COR-L47 (cell line): ENCODE measurements at regions not wholly inside any gene's neighbourhood (a gene's known extent, or its start where the extent isn't known, plus 50 kb on each side); places are given as distances from the start of the nearest gene placed in this dataset.

Experiments
- DNase-seq: peaks from one replicate; lab custom pipeline; 2025; lab: John Stamatoyannopoulos, UW

DNA sequence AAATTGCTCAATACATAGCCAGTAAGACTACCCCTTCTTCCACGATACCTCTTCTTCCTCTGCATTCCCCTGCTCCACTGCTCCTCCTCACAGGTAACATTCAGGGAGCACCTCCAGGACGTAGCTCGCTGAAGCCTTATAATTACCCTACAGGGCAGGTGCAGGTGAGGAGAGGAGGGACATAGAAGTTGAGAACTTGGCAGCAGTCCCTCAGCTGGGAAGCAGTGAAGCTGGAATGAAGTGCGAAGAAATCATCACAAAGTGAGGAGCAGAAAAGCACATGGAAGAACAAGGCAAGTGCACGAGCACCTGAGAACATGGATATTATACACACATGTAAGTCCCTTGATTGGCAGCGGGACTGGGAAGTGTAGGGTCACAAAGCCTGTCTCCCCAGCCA lies 118.2 kb downstream of the HSD17B3 start:
- no peak for DNase-seq

DNA sequence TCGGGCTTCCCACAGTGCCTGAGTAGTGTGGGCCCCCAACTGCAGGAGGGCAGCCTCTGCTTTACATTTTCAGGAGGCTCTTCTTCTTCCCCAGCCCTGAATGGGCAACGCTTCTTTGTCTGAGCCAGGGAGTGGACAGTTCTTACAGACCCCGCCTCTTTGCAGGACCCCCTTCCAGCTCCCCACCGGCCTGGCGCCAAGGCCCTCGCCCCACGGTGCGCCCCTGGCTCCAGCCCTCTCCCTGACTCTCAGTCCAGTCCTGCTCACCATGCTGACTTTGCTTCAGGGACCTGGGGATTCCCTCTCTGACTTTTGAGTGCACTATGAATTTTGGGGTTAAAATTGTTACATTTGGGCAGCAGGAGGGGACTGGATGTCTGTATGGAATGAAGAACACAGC lies 123.8 kb downstream of the HSD17B3 start:
- DNase-seq = no peak

DNA sequence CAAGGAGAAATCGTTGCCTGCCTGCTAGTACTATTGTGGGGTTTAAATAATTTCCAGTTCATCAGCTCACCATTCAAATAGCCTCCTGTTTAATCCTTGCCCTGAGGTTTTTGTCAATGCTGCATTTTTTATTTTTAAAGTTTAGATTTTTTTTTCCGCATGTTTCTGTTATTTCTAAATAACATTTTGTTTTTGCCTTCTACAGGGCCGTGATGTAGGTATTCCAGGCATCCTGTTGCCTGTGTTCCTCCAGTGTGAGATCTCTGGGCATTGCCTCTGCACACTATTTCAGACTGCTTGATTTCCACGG lies 124.3 kb downstream of the HSD17B3 start:
- no peak for DNase-seq

DNA sequence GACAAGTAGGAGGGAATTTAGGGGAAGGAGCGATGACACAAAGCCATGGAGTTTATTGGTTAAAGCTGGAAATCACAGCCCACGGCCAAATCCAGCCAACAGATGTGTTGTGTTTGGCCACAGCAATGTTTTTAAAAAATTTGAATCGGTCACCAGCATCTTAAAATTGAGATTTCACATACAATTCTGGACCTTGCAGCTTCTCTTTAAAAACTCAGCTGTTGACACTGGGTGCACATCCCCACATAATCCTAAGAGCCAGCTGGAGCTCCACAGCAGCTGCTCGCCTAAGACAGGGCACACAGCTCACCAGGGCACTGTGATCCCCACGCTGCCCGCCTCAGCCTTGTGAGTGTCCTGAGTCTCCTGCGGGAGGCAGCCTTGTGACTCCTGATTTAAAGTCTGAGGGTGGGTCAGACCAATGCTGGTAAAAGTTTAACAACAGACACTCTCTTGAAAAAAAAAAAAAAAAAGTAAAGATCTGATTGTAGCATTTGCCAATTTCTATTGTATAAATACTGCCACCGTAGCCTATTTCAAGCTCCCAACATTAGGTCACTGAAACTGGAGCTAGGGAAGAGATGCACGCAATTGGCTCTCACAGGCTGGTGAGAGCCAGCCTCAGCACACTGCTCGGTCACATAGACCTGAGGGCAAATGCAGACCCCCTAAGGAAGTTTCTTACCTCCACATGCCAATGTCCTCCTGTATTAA lies 124.8 kb downstream of the HSD17B3 start:
- no peak for DNase-seq

DNA sequence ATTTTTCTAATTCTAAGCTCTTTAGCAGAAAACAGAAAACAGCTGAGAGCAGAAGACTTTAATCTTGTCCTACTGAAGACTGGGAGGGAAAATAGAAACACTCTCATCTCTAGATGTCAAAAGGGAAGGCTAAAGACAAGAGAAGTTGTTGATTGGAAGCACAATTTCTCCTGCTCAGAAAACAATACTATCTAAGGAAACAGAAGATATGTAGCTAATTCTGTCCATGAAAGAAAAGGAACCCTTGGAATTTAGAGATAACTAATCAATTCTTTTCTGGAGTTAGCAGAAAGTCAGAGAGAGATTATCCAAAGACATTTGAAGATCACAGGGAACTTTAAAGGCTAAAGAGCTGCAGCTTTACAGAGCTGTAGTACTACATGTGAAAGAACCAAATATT lies 126.2 kb downstream of the HSD17B3 start:
- DNase-seq = no peak

DNA sequence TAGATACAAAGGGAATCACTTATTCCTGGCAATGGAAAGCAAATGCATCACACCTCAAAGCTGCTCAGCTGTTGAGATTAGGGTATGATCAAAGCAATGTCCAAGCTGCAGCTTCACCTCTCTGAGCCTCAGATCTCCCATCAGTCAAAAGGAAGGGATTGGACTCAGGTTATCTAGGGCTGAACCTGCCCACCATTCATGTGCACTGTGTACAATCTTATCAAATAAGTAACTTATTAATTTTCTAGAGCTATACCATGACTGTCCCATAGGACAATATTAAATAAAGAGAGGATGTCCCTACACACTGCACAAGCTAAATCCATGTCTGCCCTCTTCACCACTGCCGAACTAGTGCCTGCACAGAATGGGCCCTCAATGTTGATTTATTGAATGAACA lies 127.0 kb downstream of the HSD17B3 start:
- DNase-seq = no peak

DNA sequence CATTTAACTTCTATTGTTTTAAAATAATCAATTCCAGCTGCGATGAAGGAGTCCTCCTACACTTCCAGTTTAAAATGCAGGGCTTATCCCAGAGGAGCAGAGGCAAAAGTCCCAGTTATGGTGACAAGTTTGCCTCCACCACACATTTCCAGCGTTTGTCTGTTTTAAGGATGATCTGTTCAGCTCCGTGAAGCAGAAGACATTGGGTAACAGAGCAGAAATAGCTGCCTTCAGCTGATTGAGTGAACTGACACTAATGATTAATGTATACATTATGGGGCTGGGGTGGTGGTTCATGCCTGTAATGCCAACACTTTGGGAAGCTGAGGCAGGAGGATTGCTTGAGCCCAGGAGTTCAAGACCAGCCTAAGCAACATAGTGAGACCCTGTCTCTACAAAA lies 127.6 kb downstream of the HSD17B3 start:
- no peak for DNase-seq

DNA sequence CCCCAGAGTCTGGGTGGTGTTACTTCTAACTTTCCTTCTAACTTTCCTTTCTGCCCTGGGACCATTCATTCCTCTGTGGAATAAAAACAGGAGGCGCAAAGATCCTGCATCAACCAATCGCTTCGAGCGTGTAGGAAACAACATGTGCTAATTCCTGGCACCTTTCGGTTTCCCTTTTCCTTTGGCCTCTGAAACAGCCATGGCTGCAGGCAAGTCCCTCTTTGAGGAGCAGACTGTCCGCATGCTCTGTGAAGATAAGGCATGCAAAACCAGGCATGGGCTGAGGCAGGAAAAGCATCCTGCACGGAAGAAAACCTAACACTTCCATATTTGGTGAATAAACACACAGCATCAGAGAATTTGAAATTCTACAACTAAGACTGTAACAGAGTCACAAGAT lies 128.3 kb downstream of the HSD17B3 start:
- DNase-seq = no peak

DNA sequence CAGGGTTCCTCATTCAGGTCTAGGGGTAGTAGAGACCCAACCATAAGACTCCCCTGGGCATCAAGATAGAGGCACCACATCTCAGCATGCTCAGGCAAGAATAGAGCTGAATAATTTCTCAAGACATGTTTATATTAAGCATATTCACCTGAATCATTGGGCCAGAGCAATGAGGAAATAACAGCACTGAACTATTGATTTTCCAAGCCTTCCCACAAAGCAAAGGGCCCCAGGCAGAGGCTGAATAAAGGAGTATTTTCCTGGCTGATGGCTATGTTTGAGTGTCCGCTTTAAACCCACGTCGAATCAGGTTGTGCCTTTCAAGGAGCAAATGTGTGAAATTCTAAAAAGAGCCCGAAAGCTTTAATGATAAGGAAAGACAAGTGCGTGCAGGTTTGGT lies 129.2 kb downstream of the HSD17B3 start:
- no peak for DNase-seq

DNA sequence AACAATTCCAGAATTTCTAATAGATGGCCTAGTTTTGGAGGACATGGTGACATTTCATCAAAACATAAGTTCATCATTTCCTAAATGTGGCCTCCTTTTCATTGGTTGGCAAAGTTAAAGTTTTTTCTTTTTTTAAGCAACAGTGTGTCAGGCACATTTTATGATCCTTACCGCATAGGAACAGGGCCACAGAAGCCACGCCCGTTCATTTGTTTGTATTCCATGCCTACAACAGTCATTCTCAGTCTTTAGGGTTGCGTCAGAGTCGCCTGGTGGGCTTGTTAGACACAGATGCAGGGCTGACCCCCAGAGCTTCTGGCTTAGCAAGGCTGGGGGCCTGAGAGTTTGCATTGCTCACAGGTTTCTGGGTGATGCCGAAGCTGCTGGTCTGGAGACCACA lies 130.2 kb downstream of the HSD17B3 start:
- no peak for DNase-seq

DNA sequence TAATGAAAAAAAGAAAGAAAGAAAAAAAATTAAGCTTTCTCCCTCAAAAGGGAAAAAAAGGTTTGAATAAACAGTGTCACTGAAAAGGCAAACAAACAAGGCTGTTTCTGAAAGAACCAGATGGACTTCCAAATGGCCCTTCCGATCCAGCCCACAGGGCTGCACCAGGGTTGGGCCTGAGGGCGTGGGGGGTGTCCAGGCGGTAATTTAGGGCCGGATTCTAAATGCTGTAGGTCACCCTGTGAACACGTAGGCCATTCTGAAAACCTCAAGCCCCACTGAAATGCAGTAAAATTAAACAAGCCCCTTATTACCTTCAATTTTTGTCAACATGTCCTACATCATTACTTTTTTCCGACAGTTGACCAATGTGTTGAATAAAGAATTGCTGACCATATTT lies 132.1 kb downstream of the HSD17B3 start:
- DNase-seq = no peak

DNA sequence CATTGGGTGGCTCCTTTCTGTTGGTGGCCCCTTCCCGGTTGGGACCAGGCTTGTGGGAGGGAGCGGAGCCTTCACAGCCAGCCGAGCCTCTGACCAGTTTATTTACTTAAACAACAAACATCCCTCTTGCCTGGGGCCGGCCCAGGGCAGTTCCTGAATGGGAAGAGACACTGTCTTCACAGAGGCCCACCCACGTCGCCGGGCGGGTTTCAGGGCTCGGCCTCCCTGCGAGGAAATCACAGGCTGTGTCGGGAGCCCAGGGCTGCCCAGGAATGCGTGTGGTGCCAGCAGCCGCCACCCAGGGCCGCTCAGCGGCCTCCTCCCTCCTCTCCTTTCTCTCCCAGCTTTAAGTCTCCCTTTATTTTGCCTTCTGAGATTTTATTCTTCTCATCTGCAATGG lies 132.5 kb downstream of the HSD17B3 start:
- DNase-seq = no peak

DNA sequence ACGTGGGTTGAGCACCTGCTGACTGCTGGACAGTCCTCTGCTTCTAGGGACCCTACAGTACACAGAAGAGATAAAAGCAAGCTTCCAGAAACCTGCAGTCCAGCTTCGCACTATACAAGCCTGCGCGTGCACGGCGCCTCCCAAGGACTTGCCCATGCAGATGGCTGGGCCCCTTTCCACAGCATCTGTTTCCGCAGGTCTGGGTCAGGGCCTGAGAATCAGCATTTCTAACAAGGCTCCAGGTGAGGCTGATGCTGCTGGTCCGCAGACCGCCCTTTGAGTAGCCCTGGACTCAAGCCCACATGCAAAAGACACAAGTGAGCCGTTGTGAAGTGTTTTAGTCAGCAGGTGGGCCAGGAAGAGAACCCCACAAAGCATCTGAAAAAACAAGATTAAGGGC lies 133.1 kb downstream of the HSD17B3 start:
- DNase-seq = no peak

DNA sequence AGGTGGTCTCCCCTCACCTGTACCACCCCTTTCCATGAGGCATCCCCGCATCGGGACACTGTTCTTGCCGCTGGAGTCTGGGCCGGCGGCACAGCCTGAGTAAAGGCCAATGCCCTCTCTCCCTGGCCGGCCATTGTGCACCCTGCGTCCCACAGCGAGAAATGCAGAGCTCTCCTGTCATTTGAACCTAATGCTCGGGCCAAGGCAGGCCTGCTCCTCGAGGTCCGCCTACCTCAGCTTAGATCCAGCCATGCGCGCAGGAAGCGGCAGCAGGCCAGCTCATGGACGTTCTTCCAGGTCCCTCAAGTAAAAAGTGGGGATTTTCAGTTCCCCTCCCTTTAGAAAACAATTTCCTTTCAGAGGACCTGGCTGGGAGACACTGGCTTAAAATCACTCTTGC lies 135.0 kb downstream of the HSD17B3 start:
- DNase-seq = no peak

DNA sequence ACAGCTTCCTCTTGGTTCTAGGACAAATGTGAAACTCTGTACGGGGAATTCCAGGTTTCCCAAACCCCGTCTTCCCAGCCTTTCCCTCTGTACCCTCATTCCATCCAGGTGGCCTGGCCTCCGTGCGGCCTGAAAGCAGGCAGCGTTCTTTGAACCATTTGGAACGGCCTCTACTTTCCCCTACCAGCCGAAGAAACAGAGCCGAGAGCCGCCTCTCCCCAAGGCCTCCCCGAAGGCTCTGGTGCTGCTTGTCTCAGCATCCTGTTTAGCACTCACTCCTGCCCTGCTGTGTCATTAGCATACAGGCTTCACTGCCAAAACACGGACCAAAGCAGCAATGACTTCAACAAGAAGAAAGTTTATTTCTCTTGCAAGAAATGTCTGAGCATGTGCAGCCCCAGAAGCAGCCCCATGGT lies 137.7 kb downstream of the HSD17B3 start:
- no peak for DNase-seq

DNA sequence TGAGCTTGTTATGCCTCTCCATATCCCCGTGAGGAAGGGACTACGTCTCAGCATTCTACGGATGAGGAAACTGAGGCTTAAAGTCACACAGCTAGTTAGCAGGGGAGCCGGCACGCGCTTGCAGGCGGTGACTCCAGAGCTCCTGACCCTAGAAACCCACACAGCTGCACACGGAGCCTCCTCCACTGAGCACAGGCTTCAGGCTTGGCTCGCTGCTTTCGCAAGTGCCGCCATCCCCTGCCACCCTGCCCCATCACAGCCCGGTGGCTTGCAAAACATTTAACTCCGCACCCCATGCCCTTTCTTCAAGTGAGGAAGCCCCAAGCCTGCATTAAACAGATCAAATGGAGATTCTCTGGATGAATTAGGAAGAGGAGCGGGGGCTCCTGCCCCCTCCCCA lies 138.3 kb downstream of the HSD17B3 start:
- DNase-seq = no peak

DNA sequence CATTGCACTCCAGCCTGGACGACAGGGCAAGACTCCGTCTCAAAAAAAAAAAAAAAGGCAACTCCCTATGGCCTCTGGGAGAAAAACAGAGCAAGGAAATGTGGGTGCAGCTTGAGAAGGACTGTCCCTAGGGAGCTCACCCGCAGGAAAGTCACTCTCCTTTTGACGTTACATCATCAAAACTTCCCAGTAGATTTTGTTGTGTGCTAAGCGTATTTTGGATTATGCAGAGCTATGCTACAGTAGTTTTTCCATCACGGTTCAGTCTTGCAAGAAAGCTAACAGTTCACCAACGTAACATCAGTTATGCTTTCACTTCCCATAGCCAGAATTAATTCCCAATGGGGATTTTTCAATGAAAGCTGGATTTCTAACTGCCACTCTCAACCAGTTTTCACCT lies 138.8 kb downstream of the HSD17B3 start:
- DNase-seq = no peak

DNA sequence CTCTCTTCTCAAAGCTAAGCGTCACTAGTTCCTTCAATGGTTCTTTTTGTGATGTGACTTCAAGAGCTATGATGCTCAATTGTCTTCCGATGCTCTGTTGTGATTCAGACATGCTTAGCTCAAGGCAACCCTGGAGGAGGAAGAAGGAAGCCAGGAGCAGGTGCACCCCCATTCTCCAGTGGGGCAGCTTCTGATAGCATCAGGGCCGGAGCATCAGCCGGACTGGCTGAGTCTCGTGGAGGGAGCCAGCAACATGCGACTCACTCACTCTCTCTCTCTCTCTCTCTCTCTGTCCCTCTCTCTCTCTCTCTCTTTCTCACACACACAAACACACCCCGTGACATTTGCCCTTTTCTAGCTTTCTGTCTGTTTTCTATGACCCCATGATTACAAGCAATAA lies 140.2 kb downstream of the HSD17B3 start:
- DNase-seq = no peak

DNA sequence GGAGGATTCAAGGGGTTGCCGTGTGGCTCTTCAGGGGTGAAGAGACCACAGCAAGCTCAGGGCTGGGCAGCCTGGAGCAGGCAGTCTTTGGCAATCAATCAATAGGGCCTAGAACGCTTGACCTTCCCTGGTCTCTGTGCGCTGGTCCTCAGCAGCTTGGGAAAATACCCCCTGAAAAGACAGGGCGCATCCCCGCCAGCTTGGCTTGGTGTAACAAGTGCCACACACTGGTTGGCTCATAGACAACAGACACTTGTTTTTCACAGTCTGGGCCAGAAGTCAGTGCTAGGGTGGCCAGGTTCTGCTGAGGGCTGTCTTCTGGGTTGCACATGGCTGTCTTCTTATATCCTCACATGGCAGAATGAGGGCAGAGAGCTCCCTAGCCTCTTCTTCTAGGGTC lies 141.1 kb downstream of the HSD17B3 start:
- DNase-seq = no peak

DNA sequence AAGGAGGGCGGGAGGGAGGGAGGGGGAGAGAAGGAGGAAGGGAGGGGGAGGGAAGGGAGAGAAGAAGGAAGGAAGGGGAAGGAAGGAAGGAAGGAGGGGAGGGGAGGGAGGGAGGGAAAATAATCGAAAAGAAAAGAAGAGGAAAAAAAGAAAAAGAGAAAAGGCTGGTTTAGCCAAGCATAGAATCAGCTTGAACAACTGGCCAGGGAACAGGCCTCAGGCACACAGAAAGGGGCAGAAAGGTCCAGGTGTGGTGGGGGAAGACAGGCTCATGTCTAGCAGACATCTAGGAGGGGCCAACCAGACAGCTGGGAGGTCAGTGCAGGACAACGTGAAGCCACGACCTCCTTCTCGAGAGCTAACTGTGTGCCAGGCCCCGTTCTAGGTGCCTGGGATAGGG lies 141.8 kb downstream of the HSD17B3 start:
- no peak for DNase-seq

DNA sequence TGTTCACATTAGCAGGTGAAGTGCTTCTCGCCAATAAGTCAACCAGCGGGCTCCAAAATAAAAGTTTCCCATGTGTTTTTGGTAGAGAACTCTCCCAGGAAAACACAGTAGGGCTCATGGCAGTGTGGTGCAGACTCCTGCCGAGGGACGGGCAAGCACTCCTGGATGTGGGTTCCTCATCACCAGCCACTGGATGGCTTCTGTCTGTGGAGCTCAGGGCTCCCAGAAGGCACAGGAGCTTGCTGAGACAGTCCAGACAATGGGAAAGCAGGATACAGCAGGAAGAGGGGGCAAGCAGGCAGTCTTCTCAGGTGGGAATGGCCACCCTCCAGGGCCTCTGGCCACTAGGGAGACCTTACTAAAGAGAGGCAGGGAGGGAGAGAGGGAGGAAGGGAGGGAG lies 142.4 kb downstream of the HSD17B3 start:
- no peak for DNase-seq

DNA sequence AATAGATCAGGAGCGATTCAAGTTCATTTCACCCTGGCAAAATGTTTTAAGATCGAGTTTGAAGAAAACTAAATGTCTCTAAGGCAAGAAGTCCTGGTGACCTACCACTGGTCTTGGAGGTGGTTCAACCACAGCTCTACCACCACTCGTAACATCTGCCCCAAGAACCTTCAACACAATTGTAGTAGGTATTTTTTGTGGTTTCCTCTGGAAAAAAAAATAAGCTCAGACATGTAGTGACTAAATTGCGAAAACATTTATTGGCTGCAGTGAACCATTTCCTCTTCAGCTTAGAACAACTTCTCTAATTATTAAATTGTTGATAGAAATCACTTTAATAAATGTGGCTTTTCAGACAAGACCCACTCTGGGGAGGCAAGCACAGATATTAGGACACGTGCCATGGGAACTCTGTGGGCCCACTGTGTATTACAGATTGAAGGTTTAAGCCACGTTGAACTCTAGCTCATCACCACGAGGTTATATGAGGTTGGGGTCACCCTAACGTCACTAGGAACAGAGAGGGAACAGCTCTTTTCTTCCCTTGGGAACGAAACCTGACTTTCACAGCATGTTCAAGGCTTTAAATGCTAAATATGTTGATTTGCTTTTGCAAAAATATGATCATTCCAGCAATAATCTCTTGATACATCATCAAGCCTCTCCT lies 142.9 kb downstream of the HSD17B3 start:
- no peak for DNase-seq

DNA sequence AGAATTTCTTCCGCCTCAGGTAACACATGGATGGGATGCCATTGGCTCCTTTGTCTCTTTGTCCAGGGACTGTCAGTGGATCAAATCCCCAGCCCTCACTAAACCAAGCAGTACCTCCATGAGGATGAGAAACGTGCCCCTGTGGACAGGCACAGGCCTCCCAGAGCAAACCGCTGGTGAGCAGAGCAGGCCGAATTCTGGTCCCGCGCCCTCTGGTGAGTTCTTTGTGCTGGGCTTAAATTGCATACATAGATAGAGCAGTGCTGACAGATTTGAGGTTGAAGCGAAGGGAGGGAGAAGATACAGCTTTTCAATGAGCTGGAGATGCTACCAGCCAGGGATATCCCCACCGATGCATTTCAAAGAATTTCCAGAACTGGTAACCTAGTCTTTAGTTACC lies 143.8 kb downstream of the HSD17B3 start:
- no peak for DNase-seq

DNA sequence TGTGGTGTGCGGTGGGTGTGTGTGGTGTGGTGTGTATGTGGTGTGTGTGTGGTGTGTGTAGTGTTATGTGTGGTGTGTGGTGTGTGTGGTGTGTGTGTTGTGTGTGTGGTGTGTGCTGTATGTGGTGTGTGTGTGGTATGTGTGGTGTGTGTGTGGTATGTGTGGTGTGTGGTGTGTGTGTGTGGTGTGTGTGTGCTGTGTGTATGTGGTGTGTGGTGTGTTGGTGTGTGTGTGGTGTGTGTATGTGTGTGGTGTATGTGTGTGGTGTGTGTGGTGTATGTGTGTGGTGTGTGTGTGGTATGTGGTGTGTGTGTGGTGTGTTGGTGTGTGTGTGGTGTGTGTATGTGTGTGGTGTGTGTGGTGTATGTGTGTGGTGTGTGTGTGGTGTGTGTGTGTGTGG lies 144.3 kb downstream of the HSD17B3 start:
- DNase-seq = no peak
